OCI-LY3 (cell line): ENCODE measurements at regions not wholly inside any gene's neighbourhood (a gene's known extent, or its start where the extent isn't known, plus 50 kb on each side); places are given as distances from the start of the nearest gene placed in this dataset.

Source experiments
- H2AFZ ChIP-seq: fragments of 200-600, 300-600 bp; shearing (Covaris generic); 2 replicates; pipeline ENCODE4 v1.6.0; 2014; ENCODE audit warnings: antibody characterized with exemption, low read depth, low read length
- H3K27ac ChIP-seq: fragments of 200-600, 300-600 bp; sonication (generic); 2 replicates; pipeline ENCODE4 v1.5.1; 2014; ENCODE audit warnings: mild to moderate bottlenecking, low read length, moderate library complexity, mixed read lengths
- H3K27me3 ChIP-seq: fragments of 200-600, 300-600 bp; sonication (generic); 2 replicates; pipeline ENCODE4 v1.6.1; 2014; ENCODE audit warnings: low read depth, low read length, mixed read lengths
- H3K36me3 ChIP-seq: fragments of 200-600, 300-600 bp; sonication (generic); replicated peaks from 2 replicates; pipeline ENCODE3; 2014; ENCODE audit warnings: low read depth, low read length, mixed read lengths
- H3K4me1 ChIP-seq: fragments of 300-600, 200-600 bp; sonication (generic); 2 replicates; pipeline ENCODE4 v1.6.1; 2014; ENCODE audit warnings: low read length, mixed read lengths
- H3K4me2 ChIP-seq: fragments of 200-600, 300-600 bp; sonication (generic); 2 replicates; pipeline ENCODE4 v1.6.1; 2014; ENCODE audit warnings: low read length, mixed read lengths
- H3K4me3 ChIP-seq: fragments of 300-600, 200-600 bp; sonication (generic); 2 replicates; pipeline ENCODE4 v1.5.1; 2014; ENCODE audit warnings: antibody characterized with exemption, mild to moderate bottlenecking, low read length, moderate library complexity
- H3K79me2 ChIP-seq: fragments of 300-600, 200-600 bp; shearing (Covaris generic); 2 replicates; pipeline ENCODE4 v1.6.1; 2014; ENCODE audit warnings: mild to moderate bottlenecking, low read length, mixed read lengths
- H3K9ac ChIP-seq: fragments of 300-600, 200-600 bp; shearing (Covaris generic); 2 replicates; pipeline ENCODE4 v1.6.0; 2014; ENCODE audit warnings: mild to moderate bottlenecking, low read length, moderate library complexity
- H3K9me3 ChIP-seq: fragments of 200-600, 300-600 bp; shearing (Covaris generic); 2 replicates; pipeline ENCODE4 v1.6.1; 2014; ENCODE audit warnings: low read length, mixed read lengths; ENCODE audit not compliant: insufficient read depth
- H4K20me1 ChIP-seq: fragments of 200-600, 300-600 bp; sonication (generic); 2 replicates; pipeline ENCODE4 v1.6.1; 2016; ENCODE audit warnings: low read length, mixed read lengths; ENCODE audit not compliant: insufficient read depth
- CTCF ChIP-seq: fragments of 200-600, 300-600 bp; sonication (generic); IDR thresholded peaks from 2 replicates; pipeline ENCODE4 v1.5.1; 2014; ENCODE audit warnings: antibody characterized with exemption, low read length, low read depth
- EZH2phosphoT487 ChIP-seq: fragments of 200-600 bp; shearing (Covaris generic); IDR thresholded peaks from 2 replicates; pipeline ENCODE4 v1.6.1; 2018; ENCODE audit warnings: antibody characterized with exemption, mixed run types, low read depth

GRCh38 chr2:217497843-217498377 is 504.9 kb downstream of the TNS1 start:
- H3K9ac ChIP-seq = no peak overlapping the region
- H3K4me2 ChIP-seq = no peak overlapping the region
- no peaks in the 10 kb centered on the region for H3K27me3 ChIP-seq
- no peaks in the 10 kb centered on the region for H3K9me3 ChIP-seq
- H2AFZ ChIP-seq = no peak overlapping the region
- no peaks in the 10 kb centered on the region for H3K79me2 ChIP-seq
- no peaks in the 10 kb centered on the region for H4K20me1 ChIP-seq
- no peaks in the 10 kb centered on the region for H3K36me3 ChIP-seq
- no peak overlapping the region for H3K4me3 ChIP-seq
- no peaks in the 10 kb centered on the region for H3K4me1 ChIP-seq
- no peak overlapping the region for H3K27ac ChIP-seq
- TF ChIP-seq CTCF = no peak
- TF ChIP-seq EZH2phosphoT487 = no peak

- no peaks in the 10 kb centered on the region for H3K4me1 ChIP-seq
- H3K4me2 ChIP-seq = no peak overlapping the region
- H3K4me3 ChIP-seq = no peak overlapping the region
- no peaks in the 10 kb centered on the region for H3K36me3 ChIP-seq
- no peaks in the 10 kb centered on the region for H3K79me2 ChIP-seq
- no peaks in the 10 kb centered on the region for H3K27me3 ChIP-seq
- no peak overlapping the region for H3K27ac ChIP-seq
- no peak overlapping the region for H2AFZ ChIP-seq
- no peaks in the 10 kb centered on the region for H3K9me3 ChIP-seq
- TF ChIP-seq EZH2phosphoT487 (no peak), CTCF (no peak)
- H4K20me1 ChIP-seq = no peaks in the 10 kb centered on the region
- H3K9ac ChIP-seq = no peak overlapping the region
Measured at GRCh38 chr2:217494557-217494956, 508.2 kb downstream of the TNS1 start.

- Histone ChIP-seq H3K36me3 (no peaks in the 10 kb centered on the region), H3K4me1 (no peaks in the 10 kb centered on the region), H3K27me3 (no peaks in the 10 kb centered on the region), H2AFZ (no peak overlapping the region), H3K9me3 (no peaks in the 10 kb centered on the region), H4K20me1 (no peaks in the 10 kb centered on the region), H3K27ac (no peak overlapping the region), H3K9ac (no peak overlapping the region), H3K79me2 (no peaks in the 10 kb centered on the region), H3K4me2 (no peak overlapping the region), H3K4me3 (no peak overlapping the region)
- TF ChIP-seq CTCF = no peak
- no peak for TF ChIP-seq EZH2phosphoT487
Measured at GRCh38 chr2:217491271-217491670, 511.5 kb downstream of the TNS1 start.

- Histone ChIP-seq H3K27ac (no peak overlapping the region), H3K4me1 (no peaks in the 10 kb centered on the region), H3K4me2 (no peak overlapping the region), H3K27me3 (no peaks in the 10 kb centered on the region), H3K9me3 (no peaks in the 10 kb centered on the region), H3K9ac (no peak overlapping the region), H3K36me3 (no peaks in the 10 kb centered on the region), H4K20me1 (no peaks in the 10 kb centered on the region), H3K79me2 (no peaks in the 10 kb centered on the region), H2AFZ (no peak overlapping the region), H3K4me3 (no peak overlapping the region)
- no peak for TF ChIP-seq CTCF
- no peak for TF ChIP-seq EZH2phosphoT487
Measured at GRCh38 chr2:217489145-217489960, 513.4 kb downstream of the TNS1 start.
